ENCODE measurements at regions not wholly inside any gene's neighbourhood (a gene's known extent, or its start where the extent isn't known, plus 50 kb on each side); places are given as distances from the start of the nearest gene placed in this dataset.
"Not testable (repeated sequence)": the region's sequence is repeated elsewhere in the genome, so short reads cannot be mapped to it uniquely, and the experiment has no call there.

DNA sequence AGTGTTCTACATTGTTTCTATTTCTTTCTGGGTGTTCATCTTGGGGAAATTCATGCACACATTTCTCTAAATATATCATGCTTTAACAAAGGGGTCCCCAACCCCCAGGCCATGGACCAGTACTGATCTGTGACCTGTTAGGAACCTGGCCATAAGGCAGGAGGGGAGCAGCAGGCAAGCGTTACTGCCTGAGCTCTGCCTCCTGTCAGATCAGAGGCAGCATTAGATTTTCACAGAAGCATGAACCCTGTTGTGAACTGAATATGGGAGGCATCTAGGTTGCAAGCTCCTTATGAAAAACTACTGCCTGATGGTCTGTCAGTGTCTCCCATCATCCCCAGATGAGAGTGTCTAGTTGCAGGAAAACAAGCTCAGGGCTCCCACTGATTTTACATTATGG lies 270.0 kb downstream of the AGTPBP1 start:
- POLR2A ChIA-PET, result no interaction called here

DNA sequence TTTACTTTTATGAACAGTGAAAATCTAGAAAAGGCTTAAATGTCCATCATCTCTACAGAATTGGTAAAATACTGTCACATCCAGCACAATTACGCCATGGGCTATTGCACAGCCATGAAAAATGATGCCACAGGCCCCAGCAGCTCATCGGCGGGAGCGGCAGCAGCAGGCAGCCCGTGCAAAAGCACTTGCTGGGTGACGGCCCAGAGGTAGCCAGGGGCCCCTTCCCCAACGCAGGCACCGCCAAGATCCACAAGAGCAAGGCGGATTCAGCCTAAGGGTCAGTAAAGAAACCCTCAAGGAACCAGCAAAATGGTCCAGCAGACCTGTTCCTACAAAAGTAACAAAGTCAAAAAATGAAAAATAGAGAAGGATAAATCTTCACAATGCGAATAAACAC lies 272.7 kb downstream of the AGTPBP1 start:
- no peak overlapping the region for H3K4me3 Mint-ChIP-seq
- ATAC-seq (no peak), DNase-seq (no peak)
- POLR2A ChIA-PET, result no interaction called here
- intact Hi-C loops (cut with micrococcal nuclease), result no loop called here
- CTCF ChIA-PET, result no interaction called here
- H3K9me3 Mint-ChIP-seq, result no peaks in the 10 kb centered on the region
- no peak for TF ChIP-seq CTCF (IDR thresholded peaks at IDR 0.05)
- no peaks in the 10 kb centered on the region for H3K36me3 Mint-ChIP-seq (ENCODE audit: low read depth)
- no peak overlapping the region for H3K27ac Mint-ChIP-seq
- H3K27me3 Mint-ChIP-seq, result peaks cover 2% of the 10 kb centered on the region
- no peaks in the 10 kb centered on the region for H3K4me1 Mint-ChIP-seq (ENCODE audit: low read depth)

More for the DNA sequence above, 270.0 kb downstream of the AGTPBP1 start:
- Mint-ChIP-seq H3K27ac (no peak overlapping the region), H3K4me1 (ENCODE audit: low read depth) (no peaks in the 10 kb centered on the region), H3K4me3 (no peak overlapping the region), H3K36me3 (ENCODE audit: low read depth) (no peaks in the 10 kb centered on the region), H3K27me3 (peaks cover 6% of the 10 kb centered on the region), H3K9me3 (no peaks in the 10 kb centered on the region)
- no peak for TF ChIP-seq CTCF (IDR thresholded peaks at IDR 0.05)
- DNase-seq, result no peak
- intact Hi-C loops (cut with micrococcal nuclease), result no loop called here
- CTCF ChIA-PET, result no interaction called here
- ATAC-seq, result no peak

DNA sequence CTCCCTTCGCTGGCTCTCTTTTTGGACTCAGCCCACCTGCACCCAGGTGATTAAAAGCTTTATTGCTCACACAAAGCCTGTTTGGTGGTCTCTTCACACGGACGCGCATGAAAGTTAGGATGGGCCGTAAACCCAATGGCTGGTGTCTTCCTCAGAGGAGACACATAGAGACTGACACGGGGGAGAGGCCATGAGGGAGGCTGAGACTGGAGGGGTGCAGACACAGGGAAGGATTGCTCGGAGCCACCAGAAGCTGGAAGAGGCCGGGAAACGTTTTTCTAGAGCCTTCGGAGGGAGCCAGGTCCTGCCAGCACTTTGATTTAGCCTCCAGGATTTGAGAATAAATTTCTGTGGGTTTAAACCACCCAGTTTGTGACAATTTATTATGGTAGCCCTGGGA lies 274.9 kb downstream of the AGTPBP1 start:
- DNase-seq, result no peak
- Mint-ChIP-seq H3K27me3 (peaks cover 2% of the 10 kb centered on the region), H3K4me3 (no peak overlapping the region), H3K27ac (no peak overlapping the region), H3K9me3 (no peaks in the 10 kb centered on the region), H3K36me3 (ENCODE audit: low read depth) (no peaks in the 10 kb centered on the region), H3K4me1 (ENCODE audit: low read depth) (no peaks in the 10 kb centered on the region)
- ChIA-PET POLR2A (no interaction called here), CTCF (no interaction called here)
- intact Hi-C loops (cut with micrococcal nuclease), result no loop called here
- ATAC-seq, result no peak
- TF ChIP-seq CTCF (IDR thresholded peaks at IDR 0.05), result no peak

GRCh38 chr9:85458114-85458864 lies 283.5 kb downstream of the AGTPBP1 start:
- intact Hi-C loops (cut with micrococcal nuclease); H3K4me3 Mint-ChIP-seq; H3K9me3 Mint-ChIP-seq; DNase-seq; H3K4me1 Mint-ChIP-seq (ENCODE audit: low read depth); H3K27me3 Mint-ChIP-seq; POLR2A ChIA-PET; CTCF ChIA-PET; H3K27ac Mint-ChIP-seq; H3K36me3 Mint-ChIP-seq (ENCODE audit: low read depth); ATAC-seq: not testable (repeated sequence)

- peaks cover 19% of the 10 kb centered on the region for H3K27me3 Mint-ChIP-seq
- DNase-seq (no peak), ATAC-seq (no peak)
- H3K27ac Mint-ChIP-seq, result no peak overlapping the region
- no peak overlapping the region for H3K4me3 Mint-ChIP-seq
- no peaks in the 10 kb centered on the region for H3K4me1 Mint-ChIP-seq (ENCODE audit: low read depth)
- TF ChIP-seq CTCF (IDR thresholded peaks at IDR 0.05), result no peak
- ChIA-PET POLR2A (no interaction called here), CTCF (no interaction called here)
- H3K9me3 Mint-ChIP-seq, result no peaks in the 10 kb centered on the region
- H3K36me3 Mint-ChIP-seq (ENCODE audit: low read depth), result no peaks in the 10 kb centered on the region
- intact Hi-C loops (cut with micrococcal nuclease), result no loop called here
Measured at GRCh38 chr9:85453850-85454249, 287.9 kb downstream of the AGTPBP1 start.
